GM21529 (cell line): ENCODE measurements at regions not wholly inside any gene's neighbourhood (a gene's known extent, or its start where the extent isn't known, plus 50 kb on each side); places are given as distances from the start of the nearest gene placed in this dataset.
"Not testable (repeated sequence)": the region's sequence is repeated elsewhere in the genome, so short reads cannot be mapped to it uniquely, and the experiment has no call there.

ENCODE experiments used
- ATAC-seq: cut with Tn5 transposase; IDR thresholded peaks from one replicate; pipeline ENCODE4 v1.9.1; 2021; ENCODE audit not compliant: unreplicated experiment

DNA sequence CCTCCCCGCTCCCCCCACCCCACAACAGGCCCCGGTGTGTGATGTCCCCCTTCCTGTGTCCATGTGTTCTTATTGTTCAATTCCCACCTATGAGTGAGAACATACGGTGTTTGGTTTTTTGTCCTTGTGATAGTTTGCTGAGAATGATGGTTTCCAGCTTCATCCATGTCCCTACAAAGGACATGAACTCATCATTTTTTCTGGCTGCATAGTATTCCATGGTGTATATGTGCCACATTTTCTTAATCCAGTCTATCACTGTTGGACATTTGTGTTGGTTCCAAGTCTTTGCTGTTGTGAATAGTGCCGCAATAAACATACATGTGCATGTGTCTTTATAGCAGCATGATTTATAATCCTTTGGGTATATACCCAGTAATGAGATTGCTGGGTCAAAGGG is 104.3 kb downstream of the MTPN start:
- not testable (repeated sequence) for ATAC-seq

DNA sequence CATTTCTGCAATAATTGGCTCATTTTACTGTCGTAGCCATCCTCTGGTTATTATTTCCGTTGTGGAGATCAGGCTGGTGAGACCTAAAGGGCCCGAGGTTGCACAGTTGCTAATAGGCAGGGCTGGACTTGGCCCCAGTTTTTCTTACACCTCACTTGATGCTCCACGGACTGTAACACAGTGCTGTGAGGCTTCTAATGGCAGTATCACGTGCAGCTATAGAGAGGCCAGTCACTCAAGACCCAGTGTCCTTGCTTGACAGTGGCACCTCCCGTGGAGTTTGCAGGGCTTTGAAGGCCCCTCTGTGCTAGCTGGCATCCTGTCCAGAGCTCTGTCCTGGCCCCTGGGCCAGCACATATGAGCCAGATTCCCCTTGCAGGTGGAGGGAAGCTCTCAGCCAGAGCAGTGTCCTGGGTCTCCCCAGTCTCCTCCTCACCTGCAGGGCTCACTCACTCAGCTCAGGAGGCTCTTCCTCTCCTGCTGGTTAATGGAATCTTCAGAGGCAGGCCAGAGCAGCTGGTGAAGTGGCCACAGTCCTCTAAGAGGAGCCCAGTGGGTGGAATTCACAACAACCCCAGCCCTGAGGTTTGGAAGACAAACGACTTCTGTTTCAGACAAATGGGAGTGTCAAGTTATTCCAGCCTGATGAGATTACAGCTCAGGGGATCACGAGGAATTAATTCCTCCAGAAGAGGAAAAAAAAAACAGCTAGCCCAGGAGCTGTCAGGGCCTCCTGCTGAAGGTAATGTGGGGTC is 114.2 kb upstream of the FAM180A start:
- ATAC-seq = no peak

DNA sequence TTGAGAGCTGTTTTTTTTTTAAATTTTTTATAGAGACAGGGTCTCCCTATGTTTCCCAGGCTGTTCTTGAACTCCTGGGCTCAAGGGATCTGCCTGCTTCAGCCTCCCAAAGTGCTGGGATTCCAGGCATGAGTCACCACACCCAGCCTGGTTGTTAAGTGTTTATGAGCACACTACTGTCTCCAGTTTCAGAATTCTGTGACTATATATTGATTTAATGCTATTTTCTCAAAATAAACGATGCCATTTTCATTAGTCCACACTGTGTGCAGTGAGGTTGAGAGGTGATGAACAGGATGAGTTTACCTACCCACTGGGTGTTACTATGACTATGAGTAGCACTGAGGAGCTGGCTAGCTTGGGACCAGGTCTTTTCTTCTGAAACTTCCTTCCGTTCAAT is 110.9 kb upstream of the FAM180A start:
- no peak for ATAC-seq

DNA sequence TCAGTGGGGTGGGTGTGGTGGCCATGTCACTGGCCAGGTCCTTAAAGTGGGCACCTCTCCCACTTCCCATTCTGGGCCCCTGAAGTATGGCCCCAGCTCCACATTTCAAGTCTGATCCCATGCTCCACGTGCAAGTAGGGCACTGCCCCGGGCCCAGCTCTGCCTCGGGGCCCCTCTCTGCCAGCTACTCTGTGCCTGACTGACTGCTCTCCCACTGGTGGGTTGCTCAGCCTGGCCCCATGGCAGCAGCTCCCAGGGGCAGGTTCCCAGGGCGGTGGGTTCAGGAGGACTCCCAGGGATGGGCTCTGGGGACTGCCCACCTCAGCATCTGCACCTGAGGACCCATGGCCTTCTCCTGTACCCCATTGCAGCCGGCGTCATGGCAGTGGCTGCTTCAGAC is 110.2 kb upstream of the FAM180A start:
- ATAC-seq = no peak

DNA sequence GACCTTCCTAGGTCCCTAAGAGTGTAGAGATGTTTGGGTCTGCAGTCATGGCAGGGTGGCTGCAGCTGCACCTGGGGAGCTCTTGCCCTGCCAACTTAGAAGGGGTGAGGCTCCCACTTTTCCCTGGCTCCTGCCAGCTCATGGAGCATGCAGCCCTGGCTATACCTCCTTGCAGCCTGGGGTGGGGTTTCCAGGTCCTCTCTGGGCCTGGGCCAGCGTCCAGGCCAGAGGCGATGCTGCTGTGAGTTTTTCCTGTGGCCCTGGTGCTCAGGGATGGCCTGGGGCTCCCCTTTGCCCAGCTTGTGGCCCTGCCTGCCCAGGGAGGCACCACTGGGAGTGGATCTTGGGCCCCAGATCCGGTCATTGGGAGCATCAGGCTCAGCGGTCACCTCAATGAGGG is 109.8 kb upstream of the FAM180A start:
- no peak for ATAC-seq

DNA sequence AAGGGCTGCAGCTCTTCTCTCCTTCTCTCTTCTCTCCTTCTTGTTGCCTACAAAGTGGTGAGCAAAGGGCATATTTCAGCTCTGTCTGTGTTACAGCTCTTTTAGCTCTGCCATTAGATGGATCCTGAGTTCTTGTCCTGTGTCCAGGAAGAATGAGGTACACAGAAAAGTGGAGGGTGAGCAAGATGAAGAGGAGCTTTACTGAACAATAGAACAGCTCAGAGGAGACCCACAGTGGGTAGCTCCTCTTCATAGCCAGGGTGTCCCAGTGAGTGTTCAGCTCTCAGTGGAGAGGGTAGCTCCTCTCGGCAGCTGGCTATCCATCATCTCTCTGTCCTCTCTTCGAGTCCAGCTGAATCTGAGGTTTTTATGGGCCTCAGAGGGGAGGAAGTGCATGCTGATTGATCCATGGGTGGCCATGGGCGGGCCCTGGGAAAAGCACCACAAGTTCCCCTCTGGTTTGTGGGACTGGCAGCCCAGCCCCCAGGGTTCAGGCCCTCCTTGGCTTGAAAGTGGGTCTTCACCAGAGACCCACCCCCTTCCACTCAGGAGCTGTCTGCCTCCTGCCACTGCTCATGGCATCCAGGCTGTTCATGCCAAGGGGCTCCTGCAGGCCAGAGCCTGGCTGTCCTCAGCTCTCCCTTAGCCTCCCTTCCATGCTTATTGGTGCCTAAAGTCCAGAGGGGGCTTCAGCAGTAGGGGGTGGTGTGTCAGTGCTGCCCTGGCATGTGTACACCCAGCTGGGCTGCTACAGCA is 109.1 kb upstream of the FAM180A start:
- ATAC-seq = no peak

DNA sequence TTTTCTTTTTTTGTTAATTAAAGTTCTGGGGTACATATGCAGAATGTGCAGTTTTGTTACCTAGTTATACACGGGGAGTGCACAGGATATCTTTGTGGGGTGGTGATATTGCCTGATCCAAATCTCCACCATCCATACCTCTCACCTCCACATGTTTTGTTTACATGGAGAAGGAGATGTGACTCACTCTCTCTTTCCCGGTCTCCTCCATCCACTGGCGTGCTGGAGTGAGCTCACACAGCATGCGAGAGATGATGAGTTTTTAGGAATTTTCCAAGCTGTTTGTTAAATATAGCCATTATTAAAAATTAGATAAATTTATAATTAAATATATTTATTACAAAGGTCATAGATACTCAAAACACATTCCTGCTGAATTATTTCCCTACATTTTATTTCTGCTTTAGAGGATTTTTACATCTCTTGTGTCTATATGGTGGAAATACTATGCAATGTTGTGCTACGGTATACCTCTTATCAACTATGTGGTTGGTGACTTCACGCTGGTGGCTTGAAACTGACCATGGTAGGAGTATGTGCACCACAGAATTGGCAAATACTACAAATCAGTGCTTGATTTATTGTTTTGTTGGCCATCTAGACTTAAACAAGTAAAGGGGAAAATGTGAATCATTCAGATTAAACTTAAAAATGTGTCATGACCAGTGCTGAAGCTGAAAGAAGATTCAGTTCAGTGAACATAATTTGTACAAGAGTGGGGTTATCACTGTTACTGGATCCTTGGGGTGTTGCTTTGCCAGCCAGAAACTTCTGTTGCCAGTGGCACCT is 107.9 kb upstream of the FAM180A start:
- ATAC-seq = no peak

DNA sequence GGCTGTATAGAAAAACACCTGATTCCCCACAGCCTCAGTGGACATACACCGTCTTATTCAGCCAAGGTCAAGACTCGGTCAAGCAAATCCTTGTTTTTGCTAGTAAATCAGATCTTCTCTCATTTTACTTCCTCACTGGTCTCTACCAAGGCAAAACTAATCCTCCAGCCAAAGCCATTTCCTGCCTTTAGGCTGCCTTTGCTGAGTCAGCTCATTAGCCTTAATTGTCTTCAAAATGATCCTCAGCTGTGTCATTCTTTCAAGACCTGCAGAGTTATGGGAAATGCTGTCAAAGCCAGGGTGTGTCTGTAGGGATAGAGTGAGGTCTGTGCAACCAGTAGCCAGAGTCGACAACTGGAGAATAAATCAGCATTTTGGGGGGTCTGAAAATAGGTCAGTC is 107.2 kb upstream of the FAM180A start:
- ATAC-seq = no peak

DNA sequence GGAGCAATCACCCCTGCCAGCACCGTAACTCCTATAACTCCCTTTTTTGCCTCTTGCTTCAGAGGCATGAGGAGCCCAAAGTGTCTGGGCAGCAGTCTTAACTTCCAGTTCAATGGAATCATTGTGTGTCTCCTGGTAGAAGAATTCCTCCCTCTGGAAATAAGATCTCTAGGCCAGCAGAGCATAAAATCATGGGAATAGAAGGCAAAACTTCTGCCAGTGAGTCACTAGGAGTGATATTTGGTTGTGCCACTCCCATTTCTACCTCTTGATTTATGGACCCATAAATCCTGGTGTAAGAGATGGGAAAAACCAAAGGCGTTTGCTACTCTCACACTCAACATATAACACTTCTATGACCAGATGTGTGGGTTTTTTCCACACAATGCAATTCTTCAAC is 104.9 kb upstream of the FAM180A start:
- ATAC-seq = no peak

DNA sequence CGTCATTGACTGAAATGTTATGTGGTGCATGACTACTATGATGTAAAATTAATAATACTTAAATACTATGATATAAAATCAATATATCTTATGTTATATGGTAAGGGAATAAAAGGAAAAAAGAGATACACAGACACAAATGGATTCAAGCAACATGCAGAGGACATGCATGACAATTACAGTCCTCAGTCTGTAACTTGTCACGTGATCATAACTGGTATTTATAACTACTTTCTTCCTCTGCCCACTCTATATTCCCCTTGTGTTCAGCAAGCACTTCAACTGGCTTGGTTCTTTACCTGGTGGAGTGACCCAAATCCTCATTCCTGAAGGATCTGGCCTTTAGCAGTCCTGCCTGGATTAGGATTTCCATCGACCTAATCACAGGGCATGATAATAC is 104.4 kb upstream of the FAM180A start:
- no peak for ATAC-seq

DNA sequence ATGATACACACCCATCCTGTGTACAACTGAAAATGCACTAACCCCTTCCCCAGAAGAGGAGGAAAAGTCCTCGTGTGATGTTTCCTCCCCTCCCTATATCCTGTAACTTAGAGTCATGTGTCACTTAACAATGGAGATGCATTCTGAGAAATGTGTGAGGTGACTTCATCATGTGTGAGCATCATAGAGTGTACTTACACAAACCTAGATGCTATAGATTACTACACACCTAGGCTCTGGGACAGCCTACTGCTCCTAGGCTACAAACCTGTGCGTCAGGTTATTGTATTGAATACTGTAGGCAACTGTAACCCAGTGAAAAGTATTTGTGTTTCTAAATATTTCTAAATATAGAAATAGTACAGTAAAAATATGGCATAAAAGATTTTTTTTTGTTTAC is 98.6 kb upstream of the FAM180A start:
- no peak for ATAC-seq

DNA sequence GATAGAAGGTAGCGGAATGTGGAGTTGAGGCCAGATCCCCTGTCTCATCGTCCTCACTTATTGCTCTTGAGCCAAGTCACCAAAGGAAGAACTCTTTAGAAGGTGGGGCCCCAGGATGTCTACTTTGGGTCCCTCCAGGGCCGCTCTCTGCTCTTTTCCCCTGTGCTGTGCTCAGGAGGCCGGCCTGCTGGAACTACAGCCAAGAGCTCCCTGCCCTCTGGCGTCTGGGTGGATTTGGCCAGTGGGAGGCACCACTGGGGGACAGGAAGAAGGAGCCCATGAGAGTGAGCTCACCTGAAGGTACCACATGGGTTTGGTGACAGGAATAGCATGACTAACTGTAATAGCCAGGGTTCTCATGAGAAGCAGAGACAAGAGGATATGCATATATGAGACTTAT is 97.7 kb upstream of the FAM180A start:
- no peak for ATAC-seq

DNA sequence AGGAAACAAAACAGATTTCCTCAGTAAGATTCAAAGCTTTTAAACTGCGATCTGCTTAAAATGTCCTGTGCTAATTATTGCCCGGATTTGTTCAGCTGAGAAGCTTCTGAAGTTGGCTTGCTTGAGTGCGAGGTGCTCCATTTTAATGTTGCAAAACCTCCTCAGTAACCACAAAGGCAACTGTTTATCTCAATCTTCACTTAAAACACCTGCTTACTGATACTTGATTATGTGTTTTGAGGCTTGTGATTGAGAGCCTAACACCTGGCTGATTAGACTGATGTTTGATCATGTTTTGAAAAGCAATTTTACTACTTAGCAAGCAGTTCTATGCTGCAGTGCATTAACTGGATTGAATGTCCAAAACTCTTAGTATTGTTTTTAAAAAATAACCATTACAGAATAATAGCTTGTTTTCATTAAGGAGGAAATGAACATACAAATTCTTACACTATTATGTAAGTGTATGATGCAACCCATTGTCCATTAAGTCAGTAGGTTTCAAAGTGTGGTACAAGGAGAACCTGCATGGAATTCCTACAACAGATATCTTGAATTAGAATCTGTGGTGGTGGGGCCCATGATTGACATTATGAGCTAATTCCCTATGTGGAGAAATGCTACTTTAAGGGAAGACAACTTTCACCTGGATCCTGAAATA is 96.9 kb upstream of the FAM180A start:
- no peak for ATAC-seq

DNA sequence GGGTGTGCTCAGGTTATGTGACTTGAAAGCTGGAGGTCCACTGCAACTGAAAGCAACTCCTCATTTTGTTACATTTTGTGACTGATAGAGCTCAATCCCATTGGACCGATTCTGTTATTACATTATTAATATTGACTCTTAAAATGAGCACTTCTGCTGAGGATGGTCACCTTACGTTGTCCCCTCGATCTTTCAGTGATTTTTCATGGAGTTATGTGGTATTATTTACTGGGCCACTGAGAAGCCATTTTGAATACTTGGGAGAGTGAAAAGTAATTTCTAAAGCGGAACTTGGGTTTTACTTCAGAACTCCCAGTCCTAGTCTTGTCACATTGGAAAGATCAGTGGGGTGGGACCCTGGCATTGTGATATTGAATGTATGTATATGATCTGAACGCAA is 96.3 kb upstream of the FAM180A start:
- no peak for ATAC-seq

DNA sequence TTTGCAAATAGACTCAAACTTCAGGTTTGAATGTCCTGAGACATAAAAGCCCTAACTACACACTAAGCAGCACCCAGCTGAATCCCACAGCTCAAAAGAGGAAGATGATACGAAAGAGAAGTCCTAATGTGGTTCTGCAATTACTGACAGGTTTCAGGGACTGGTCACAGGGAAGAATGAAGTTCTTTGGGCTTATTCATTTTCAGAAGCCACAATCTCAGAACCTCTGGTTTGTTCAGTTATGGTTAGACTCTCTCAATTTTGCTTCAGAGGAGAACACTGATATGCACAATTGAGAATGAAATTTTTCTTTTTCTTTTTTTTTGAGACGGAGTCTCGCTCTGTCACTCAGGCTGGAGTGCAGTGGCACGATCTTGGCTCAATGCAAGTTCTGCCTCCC is 94.6 kb upstream of the FAM180A start:
- peak; percentile 94 for ATAC-seq

DNA sequence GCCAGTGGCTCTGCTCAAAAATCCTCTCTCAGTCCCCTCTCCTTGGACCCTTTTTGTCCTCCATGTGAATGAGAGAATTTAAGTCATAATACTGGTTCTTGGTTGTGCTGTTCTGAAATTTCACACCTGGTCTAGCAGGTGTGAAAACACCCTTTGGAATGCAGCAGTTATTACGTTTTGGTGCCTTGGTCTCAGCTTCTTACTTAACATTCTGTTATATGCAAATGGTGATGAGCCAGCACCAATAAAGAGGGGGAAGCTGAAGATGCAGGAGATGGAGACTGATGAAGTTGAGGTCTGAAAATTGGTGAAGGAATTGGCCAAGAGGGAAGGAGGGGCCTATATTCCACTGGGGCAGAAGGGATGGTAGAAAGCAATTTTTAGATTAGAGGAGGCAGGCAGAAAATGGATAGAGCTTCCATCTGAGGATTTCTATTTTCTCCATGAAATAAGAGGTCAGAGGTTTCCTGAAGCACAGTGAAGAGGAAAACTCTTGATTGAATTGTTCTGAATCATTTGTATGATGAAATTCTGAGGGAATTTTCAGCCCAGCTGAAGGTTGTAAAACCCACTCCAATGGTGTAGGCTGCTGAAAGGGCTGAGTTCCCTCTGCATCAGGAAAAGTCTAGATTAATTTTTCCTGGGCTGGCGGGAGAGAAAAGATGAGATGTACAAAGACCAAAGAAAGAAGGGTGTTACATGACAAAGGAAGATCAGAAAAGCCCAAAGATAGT is 94.0 kb upstream of the FAM180A start:
- no peak for ATAC-seq

DNA sequence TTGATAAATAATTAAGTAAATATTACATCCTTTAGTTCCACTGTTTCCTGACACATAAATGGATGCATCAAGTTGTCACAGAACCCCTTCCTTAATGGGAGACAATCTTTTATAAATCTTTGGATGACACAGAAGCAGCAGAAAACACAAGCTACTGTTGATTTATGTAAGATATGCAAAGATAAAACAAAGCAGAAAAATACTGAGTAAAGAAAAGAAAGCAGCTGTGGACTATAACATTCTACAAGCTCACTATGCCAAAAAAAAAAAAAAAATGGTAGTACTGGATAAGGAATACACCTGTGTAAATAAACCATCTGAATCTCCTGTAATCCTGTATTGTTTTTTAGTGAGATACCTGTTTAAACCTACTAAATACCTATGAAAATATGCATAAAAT is 92.0 kb upstream of the FAM180A start:
- no peak for ATAC-seq

DNA sequence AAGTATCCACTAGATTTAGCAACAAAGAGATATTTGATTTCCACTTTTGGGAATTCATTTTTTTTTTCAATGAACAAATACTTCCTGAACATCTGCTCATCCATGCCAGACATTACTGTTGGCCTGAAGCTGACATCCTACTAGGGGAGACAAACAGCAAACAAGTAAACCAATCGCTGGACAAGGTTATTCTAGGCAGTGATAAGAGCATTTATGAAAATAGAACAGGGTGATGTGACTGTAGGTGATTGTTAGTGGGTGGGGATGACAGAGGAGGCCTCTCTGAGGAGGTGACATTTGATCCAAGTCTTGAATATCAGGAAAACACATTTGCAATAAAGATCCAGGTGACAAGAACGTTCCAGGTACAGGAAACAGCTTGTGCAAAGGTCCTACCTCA is 89.1 kb upstream of the FAM180A start:
- ATAC-seq = no peak

DNA sequence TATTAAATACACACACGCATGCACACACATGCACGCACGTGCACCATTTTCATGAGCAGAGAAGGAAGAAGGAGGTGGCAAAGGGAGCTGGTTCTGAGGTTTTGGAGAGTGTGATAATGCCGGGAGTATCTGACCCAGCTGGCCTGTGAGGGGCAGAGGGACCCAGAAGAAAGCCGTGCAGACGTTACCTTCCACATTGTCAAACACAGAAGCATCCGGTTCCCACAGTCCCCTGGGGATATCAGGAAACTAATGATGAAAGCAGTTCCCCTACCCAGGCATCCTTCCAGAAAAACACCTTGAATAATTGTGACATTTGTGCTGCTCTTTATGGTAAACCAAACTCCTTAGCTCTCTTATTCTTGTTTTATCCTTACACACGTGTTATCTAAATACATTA is 85.7 kb upstream of the FAM180A start:
- no peak for ATAC-seq

DNA sequence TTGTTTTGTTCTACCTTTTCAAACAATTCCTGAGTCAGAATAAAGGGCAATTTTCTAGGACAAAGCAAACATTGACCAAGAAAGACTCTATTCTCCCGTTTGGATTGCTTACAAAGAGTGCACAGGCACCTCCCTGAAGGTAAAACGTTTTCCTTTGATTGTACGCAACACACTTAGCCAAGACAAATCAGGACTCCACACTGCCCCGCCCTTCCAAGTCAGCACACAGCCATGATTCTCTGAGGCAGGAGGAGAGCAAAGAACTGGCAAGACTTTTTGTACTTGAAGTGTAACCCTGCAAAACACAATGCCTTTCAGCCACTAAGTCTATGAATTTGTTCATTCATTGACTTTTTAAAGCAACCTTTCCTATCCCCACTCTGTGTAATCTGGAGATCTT is 85.0 kb upstream of the FAM180A start:
- no peak for ATAC-seq
